ENCODE measurements at regions not wholly inside any gene's neighbourhood (a gene's known extent, or its start where the extent isn't known, plus 50 kb on each side); places are given as distances from the start of the nearest gene placed in this dataset.
"Not testable (repeated sequence)": the region's sequence is repeated elsewhere in the genome, so short reads cannot be mapped to it uniquely, and the experiment has no call there.

DNA sequence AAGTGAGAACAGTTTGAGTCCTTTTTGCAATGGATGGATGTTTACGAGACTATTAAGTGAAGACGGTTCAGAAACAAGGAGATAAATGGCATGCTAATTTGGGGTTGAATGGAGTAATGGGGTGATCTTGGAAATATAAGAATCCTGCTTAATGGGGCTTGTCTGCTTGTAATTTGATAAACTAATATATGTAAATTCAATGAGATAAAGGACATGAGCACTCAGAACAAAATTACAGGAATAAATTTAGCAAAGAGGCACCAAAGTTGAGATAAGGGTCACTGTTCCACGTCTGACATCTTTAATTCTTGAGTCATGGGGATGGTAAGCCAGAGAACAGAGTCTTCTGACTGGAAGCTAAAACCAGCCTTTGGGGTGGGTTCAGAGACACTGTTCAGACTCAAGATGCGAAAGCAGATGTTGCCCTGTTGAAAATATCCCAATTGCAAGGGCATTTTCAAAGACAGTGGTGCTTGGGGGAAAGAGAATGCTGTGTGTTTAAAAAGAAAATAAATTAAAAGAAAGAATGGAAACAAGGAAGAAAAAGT is 67.8 kb upstream of the CHRNB4 start:
- Mint-ChIP-seq H3K27ac (no peak overlapping the region), H3K4me1 (peaks cover 17% of the 10 kb centered on the region), H3K9me3 (peaks cover 5% of the 10 kb centered on the region), H3K36me3 (ENCODE audit: low read depth) (no peaks in the 10 kb centered on the region), H3K4me3 (no peak overlapping the region), H3K27me3 (peaks cover 41% of the 10 kb centered on the region)
- DNase-seq = no peak
- ChIA-PET CTCF (interaction anchor here (0.5 to 2.8 kb wide), 3 partner anchors 69 to 148 kb away, joined by 4 to 7 read pairs (median 6); no protein-coding TSS in a partner anchor), POLR2A (no interaction called here)

DNA sequence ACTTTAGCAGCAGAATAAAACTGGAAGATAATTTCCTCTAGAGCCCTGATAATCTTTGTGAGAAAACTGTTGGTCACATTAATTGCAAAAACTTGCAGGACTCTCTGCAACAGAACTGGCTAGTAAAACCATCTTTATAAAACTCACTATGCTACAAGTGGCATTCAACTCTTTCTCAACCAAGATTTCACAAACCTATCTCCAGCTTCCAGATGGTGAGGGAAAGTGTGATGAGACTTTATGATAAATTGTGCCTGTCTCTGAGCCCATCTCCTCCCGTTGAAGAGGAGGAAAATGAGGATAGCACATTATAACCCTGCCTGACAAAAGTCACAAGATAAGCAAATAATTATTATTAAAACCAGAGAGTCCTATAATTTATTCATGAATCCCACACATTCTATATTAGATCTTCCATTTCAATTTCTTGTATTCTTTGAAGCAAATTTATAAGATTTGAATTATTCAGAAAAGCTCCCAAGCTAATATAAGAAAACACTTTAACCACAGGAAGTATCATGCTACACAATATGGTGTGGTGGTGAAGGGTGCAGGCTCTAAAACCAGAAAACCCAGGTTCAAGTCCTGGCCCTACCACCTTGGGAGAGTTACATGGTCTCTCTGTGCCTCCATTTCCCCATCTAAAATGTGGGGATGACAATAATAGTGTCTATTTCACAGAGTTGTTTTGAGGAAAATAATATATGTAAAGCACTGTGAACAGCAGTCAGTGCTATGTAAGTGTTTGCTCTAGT is 65.6 kb upstream of the CHRNB4 start:
- Mint-ChIP-seq H3K27me3 (peaks cover 39% of the 10 kb centered on the region), H3K4me1 (peaks cover 10% of the 10 kb centered on the region)
- CTCF ChIA-PET; H3K9me3 Mint-ChIP-seq; H3K36me3 Mint-ChIP-seq (ENCODE audit: low read depth); H3K4me3 Mint-ChIP-seq; DNase-seq; POLR2A ChIA-PET; H3K27ac Mint-ChIP-seq: not testable (repeated sequence)

DNA sequence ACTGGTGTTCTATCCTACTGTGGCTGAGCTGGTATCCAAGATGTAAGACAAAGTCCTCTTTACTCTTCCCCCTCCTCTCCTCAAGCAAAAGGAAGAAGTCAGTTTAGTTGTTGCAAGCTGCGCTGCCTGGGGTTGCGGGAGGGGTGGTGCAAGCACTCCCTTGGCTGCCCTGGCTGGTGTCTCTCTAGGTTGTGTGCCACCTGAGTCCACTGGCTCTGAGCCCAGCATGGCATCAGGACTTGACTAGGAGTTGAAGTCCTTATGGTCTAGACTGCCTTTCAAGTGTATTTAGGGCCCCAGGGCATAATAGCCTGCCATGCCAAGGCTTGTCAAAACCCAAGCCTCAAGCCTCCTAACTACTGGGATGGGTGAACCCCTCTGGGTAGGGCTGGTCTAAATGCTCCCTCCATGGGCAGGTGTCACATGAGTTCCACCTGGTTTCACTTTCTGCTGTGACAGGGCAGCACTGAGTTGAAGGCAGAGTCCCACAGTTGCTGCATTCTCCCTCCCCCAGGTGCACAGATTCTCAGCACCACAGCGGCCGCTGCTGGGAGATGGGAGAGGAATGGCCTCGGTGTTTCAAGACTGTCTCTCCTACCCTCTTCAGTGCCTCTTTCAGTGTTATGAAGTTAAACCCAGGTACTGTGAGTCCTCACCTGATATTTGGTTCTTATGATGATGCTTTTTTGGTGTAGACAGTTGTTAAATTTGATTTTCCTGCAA is 62.5 kb upstream of the CHRNB4 start:
- CTCF ChIA-PET = interaction anchor here (1.5 kb wide), 1 partner anchor 10 kb away, joined by 3 read pairs; no protein-coding TSS in a partner anchor
- H3K27me3 Mint-ChIP-seq = peaks cover 42% of the 10 kb centered on the region
- H3K36me3 Mint-ChIP-seq (ENCODE audit: low read depth); H3K4me3 Mint-ChIP-seq; H3K27ac Mint-ChIP-seq; DNase-seq; H3K4me1 Mint-ChIP-seq; H3K9me3 Mint-ChIP-seq; POLR2A ChIA-PET: not testable (repeated sequence)

DNA sequence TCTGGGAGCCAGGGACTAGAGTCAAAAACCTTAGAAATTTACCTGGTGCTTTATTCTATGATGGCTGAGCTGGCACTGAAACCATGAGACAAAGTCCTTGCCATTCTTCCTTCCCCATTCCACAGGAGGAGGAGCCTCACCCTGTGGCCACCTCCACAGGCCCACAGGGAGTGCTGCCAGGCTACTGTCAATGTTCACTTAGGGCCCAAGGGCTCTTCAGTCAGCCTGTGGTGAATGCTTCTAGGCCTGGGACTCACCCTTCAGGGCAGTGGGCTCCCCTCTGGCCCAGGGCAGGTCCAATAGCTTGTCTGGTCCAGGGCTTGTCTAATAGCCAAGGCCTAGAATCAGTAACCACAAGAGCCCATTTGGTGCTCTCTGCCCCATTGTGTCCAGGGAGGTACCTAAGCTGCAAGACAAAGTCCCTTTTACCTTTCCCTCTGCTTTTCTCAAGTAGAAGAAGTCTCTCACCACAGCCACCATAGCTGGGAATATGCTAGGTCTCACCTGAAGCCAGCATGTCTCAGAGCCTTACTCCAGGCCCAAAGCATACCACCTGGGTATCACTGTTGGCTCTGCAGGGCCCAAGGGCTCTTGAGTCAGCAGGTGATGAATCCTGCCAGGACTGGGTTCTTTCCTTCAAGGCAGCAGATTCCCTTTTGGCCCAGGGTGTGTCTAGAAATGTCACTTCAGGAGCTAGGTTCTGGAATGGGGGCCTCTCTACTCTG is 61.8 kb upstream of the CHRNB4 start:
- Mint-ChIP-seq H3K27me3 (peaks cover 42% of the 10 kb centered on the region), H3K9me3 (peaks cover 5% of the 10 kb centered on the region), H3K27ac (no peak overlapping the region), H3K4me1 (peaks cover 3% of the 10 kb centered on the region), H3K36me3 (ENCODE audit: low read depth) (no peaks in the 10 kb centered on the region), H3K4me3 (no peak overlapping the region)
- no peak for DNase-seq
- ChIA-PET CTCF (interaction anchor here (1.5 kb wide), 1 partner anchor 9 kb away, joined by 3 read pairs; no protein-coding TSS in a partner anchor), POLR2A (no interaction called here)

DNA sequence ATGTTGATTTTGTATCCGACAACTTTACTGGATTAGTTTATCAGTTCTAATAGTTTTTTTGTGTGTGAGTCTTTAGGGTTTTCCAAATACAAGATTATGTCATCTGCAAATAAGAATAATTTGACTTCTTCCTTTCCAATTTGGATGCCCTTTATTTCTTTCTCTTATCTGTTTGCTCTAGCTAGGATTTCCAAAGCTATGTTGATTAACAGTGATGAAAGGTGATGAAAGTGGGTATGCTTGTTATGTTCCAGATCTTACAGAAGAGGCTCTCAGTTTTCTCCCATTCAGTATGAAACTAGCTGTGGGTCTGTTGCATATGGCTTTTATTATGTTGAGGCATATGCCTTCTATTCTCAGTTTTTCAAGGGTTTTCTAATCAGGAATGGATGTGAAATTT is 56.4 kb upstream of the CHRNB4 start:
- peaks cover 33% of the 10 kb centered on the region for H3K27me3 Mint-ChIP-seq
- no peak for DNase-seq
- H3K9me3 Mint-ChIP-seq = no peaks in the 10 kb centered on the region
- no peaks in the 10 kb centered on the region for H3K4me1 Mint-ChIP-seq
- H3K4me3 Mint-ChIP-seq = no peak overlapping the region
- H3K36me3 Mint-ChIP-seq (ENCODE audit: low read depth) = no peaks in the 10 kb centered on the region
- ChIA-PET CTCF (no interaction called here), POLR2A (no interaction called here)
- H3K27ac Mint-ChIP-seq = no peak overlapping the region

DNA sequence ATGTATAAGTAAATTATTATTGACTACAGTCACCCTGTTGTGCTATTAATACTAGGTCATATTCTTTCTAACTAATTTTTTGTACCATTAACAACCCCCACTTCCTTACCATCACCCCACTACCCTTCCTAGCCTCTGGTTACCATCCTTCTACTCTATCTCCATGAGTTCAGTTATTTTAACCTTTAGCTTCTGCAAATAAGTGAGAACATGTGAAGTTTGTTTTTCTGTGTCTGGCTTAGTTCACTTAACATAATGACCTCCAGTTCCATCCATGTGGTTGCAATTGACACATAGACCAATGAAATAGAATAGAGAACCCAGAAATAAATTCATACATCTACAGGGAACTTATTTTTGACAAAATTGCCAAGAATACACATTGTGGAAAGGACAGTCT is 55.4 kb upstream of the CHRNB4 start:
- Mint-ChIP-seq H3K36me3 (ENCODE audit: low read depth) (no peaks in the 10 kb centered on the region), H3K27ac (no peak overlapping the region), H3K4me3 (no peak overlapping the region), H3K27me3 (peaks cover 30% of the 10 kb centered on the region), H3K9me3 (no peaks in the 10 kb centered on the region), H3K4me1 (no peaks in the 10 kb centered on the region)
- ChIA-PET POLR2A (no interaction called here), CTCF (no interaction called here)
- DNase-seq = no peak

DNA sequence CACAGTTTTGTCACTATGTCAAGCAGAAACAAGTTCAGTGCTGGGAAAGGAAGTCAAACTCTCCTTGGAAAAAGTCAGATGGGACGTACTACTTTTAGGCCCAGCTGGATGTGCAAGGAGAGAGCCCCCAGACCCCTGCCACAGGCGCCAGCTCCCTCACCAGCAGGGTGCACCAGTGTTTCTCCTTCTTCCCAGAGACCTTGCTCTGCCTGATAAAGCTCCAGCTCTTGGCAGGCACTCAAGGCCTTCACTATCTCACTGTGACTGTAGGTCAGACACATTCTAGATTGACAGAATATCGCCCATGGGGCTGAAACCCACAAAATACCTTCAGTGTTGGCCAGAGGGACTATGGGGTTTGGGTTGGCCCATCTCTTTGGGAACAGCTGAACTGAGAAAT is 54.8 kb upstream of the CHRNB4 start:
- DNase-seq = no peak
- Mint-ChIP-seq H3K36me3 (ENCODE audit: low read depth) (no peaks in the 10 kb centered on the region), H3K4me3 (no peak overlapping the region), H3K4me1 (no peaks in the 10 kb centered on the region), H3K27me3 (peaks cover 30% of the 10 kb centered on the region), H3K9me3 (no peaks in the 10 kb centered on the region), H3K27ac (no peak overlapping the region)
- ChIA-PET POLR2A (no interaction called here), CTCF (no interaction called here)

DNA sequence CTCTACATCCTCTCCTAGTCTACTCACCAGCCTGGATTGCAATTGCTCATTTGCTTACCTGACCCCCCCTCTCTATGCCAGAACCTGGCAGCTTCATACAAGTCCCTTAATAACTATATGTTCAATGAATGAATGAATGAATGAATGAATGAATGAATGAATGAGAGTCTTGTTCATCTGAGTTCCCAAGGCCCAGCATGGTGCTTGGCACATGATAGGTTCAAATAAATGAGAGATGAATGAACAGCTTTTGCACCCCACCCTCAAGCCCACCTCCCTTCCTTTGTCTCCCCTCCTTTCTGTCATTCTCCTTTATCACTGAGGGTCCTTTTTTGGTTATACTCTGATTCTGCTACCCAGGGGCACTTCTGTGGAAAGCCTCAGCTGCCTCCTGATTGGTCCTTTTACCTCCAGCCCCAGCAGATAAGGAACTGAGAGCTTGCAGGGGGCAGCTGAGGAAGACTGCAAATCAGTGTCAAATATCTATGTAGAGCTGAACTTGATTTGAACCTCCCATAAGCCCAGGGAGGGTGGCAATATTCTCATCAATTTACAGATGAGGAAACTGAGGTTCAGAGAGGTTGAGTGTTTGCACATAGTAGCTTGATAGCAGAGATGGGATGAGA is 54.1 kb upstream of the CHRNB4 start:
- Mint-ChIP-seq H3K4me3 (no peak overlapping the region), H3K4me1 (no peaks in the 10 kb centered on the region), H3K36me3 (ENCODE audit: low read depth) (no peaks in the 10 kb centered on the region), H3K27me3 (peaks cover 29% of the 10 kb centered on the region), H3K27ac (no peak overlapping the region), H3K9me3 (no peaks in the 10 kb centered on the region)
- no peak for DNase-seq
- ChIA-PET POLR2A (no interaction called here), CTCF (no interaction called here)

DNA sequence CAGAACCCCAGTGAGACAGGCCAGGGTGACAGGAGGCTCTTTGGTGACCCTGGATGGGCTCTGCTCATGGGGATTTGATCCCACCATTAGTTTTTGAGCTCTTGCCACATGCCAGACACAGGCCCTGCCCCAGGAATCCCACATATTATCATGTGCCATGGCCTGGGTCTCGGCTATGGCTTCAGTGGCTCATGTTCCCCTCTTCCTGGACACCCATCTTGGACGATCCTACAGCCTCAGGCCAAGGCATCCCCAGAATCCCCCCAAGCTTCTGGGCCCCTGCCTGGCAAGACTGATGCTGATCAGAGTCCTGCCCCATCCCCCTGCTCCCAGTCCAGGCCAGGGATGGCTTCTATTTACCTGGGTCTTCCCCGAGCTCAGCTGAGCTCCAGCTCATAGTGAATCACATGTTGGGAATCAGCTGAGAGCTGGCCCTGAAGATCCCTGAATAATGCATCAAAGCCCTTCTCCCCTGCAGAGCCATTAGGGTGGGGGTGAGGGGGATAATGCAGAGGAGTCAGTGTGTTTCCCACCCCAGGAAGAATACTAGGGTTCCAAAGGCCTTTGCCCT is 50.9 kb upstream of the CHRNB4 start:
- no peaks in the 10 kb centered on the region for H3K9me3 Mint-ChIP-seq
- ChIA-PET CTCF (interaction anchor here (0.6 to 1.6 kb wide), 2 partner anchors 22 to 135 kb away, joined by 4 read pairs; no protein-coding TSS in a partner anchor), POLR2A (no interaction called here)
- no peak overlapping the region for H3K27ac Mint-ChIP-seq
- no peaks in the 10 kb centered on the region for H3K36me3 Mint-ChIP-seq (ENCODE audit: low read depth)
- H3K4me3 Mint-ChIP-seq = no peak overlapping the region
- H3K4me1 Mint-ChIP-seq = no peaks in the 10 kb centered on the region
- peaks cover 3% of the 10 kb centered on the region for H3K27me3 Mint-ChIP-seq
- DNase-seq = no peak

DNA sequence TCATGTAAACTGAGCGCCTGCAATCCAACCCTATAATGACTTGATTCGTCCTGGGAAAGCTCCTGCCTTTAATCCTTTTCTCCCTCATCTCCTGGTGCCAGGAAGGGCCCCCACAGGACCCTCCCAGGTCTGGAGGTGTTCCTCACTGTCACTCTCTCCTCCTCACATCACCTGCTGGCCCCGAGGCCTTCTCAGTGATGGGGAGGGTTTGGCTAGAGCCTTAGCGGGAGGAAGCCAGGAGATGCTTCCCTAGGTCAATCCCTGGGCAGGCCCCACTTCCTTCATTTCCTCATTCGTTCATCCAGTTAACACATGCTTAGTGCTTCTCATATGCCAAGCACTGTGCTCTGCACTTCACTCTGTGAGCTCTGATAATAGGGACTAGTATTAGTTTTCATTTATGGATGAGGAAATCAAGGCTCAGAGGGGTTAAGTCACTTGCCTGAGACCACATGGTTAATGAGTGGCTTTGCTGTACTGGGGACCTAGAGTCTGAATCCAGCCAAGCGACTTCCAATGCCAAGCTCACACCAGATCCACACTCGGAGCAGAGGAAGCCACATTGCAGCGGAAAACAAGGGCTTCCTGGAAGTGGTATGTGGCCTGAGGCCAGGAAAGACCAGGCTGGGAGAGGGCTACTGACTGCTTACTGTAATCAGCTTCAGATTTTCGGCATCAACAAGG is 50.3 kb upstream of the CHRNB4 start:
- no peak for DNase-seq
- Mint-ChIP-seq H3K4me3 (no peak overlapping the region), H3K9me3 (no peaks in the 10 kb centered on the region), H3K27ac (no peak overlapping the region), H3K36me3 (ENCODE audit: low read depth) (no peaks in the 10 kb centered on the region), H3K27me3 (peaks cover 2% of the 10 kb centered on the region), H3K4me1 (no peaks in the 10 kb centered on the region)
- ChIA-PET CTCF (interaction anchor here (0.6 to 1.6 kb wide), 2 partner anchors 23 to 134 kb away, joined by 4 read pairs; no protein-coding TSS in a partner anchor), POLR2A (interaction anchor here (0.6 kb wide), 1 partner anchor 61 kb away, joined by 4 read pairs; no protein-coding TSS in a partner anchor)
